Right renal pelvis (tissue), 4 donors: ENCODE measurements at regions not wholly inside any gene's neighbourhood (a gene's known extent, or its start where the extent isn't known, plus 50 kb on each side); places are given as distances from the start of the nearest gene placed in this dataset.
A peak's percentile ranks its signal among the peaks of the same experiment; 100 is the strongest.

Experiments
- DNase-seq, 4 donors: peaks; one replicate each; pipeline ENCODE4 v3.0.0-alpha.2; 2013; ENCODE audit warnings: low read depth in 4 of 4, low spot score in 3 of 4, missing footprints in 1 of 4

DNA sequence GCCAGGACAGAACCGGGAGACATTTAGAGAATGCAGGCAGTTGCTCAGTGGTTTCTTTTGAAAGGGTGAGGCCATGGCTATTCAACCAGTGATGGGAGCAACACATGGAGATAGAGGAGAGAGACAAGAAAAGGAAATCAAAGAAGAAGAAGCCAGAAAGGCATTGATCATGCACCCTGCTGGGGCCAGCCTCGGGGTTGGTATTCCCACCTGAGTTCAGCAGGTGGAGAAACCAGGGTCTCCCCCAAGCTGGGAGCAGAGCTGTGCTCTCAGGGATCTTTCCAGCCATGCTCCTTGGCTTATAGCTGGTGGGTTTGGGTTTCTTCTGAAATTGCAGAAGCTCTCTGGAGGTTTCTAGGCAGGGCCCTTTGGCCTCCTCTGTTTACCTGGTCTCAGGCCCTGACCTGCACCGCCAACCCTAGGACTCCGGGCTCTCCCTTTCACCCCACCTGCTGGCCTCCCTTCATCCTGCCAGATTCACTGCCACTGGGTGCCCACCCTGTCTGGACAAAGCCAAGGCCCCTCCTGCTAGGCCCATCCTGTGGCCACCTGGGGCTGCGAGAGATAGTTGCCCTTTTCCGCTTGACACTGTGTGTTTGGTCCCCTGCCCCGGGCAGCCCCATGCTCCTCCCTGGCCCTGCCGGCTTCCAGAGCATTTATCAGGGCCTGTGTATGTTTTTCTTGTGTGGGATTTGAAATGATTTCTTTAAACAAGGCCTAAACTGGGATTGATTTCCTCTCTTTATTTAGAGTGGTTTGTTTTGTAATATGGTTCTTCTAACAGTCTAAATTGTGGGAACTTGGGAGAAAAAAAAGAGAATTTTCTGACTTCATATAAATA lies 126.7 kb downstream of the DDX1 start:
- no peak for DNase-seq

DNA sequence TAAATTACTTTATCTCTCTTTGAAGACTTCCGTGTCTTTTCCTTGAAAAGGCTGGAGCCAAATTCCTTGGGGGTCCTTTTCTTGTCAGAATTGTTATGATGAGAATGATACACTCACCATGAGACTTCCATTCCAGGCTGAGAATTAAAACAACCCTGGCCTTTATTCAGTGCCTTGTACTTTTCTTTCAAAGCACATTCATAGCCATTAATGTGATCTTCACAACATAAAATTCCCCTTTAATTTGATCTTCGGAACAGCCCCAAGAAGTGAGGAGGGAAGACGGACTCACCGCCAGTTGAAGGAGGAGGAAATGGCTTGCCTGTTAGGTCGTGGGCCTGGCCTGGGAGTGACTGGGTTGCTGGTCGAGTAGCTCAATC lies 127.3 kb downstream of the DDX1 start:
- no peak for DNase-seq

DNA sequence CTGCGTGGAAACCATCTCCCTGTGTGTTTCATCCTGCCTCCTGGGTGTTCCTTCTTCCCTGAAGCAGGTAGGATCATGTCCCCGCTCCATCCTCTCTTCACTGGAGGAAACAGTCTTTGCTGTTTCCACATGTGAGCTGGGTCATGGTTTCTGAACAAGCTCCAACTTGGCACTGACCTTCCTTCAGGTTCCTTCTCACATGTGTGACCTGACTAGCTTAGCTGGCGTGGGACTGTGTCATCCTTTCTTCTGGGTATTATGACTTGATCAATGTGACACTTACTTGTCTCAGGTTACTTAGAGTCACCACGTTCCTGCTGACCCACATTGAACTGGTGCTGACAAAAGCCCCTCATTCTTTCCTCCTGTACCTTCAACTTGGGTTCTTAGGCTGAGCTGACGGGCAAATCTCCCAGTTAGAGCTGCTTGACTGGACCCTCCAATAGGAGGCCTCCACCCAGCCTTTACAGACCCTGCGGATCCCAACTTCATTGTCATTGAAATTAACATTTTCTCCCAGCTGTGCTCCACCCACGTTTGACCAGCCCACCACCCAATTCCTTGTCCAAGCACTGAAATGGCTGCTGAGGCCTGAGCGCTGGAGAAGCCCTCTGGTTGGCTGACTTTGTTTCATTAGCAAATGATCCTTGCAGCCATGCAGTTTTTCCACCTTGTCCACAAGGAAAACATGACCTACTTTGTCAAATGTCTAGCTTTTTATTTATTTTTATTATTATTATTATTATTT lies 128.1 kb downstream of the DDX1 start:
- no peak for DNase-seq

DNA sequence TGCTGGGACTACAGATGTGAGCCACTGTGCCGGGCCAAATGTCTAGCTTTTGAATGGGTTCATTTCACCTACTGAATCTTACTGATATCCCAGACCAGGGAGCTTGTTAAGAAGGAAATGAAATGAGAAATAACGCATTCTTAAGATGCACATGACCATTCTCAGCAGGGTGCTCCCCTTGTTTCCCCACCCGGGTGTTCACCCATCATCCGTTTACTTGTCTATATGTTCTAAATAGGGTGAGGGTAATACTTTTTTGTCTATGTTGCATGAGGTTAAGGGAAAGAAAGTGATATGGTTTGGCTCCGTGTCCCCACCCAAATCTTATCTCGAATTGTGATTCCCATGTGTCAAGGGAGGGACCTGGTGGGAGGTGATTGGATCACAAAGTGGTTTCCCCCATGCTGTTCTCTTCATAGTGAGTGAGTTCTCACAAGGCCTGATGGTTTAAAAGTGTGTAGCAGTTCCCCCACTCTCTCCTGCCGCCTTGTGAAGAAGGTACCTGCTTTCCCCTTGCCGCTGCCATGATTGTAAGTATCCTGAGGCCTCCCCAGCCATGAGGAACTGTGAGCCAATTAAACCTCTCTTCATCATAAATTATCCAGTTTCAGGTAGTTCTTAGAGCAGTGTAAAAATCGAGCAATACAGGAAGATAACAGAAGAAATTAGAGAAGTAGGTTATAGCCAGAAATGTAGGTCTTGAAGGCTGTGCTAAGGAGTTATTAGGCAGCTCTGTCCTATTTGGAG lies 129.1 kb downstream of the DDX1 start:
- no peak for DNase-seq

DNA sequence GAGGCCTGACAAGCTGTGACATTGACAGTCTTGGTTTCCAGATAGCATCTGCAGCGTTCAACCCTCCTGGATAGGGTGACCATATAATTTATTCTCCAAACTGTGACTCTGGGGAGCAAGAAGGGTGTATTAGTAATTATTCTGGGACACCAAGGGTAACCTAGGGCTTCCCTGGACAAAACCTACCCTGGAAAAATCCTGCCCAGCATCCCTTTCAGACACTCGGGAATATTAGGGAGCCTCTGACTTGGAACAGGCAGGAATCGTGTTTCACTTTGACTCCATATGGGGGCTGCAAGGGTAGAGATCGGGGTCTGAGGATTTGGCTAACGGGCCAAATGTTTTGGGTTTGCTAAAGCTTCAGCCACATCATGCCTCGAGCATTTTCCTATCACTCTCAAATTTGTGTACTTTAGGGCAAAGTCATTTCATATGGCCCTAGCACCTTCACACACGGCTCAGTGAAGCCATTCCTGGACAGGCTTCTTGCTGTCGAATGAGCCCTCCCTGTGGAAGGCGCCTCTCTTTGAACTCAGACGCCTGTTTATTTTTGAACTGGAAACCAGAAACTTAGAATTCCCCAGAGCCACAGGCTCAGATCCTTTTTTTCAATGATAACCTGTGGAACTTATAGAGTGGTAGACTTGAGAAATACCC lies 129.9 kb downstream of the DDX1 start:
- no peak for DNase-seq

DNA sequence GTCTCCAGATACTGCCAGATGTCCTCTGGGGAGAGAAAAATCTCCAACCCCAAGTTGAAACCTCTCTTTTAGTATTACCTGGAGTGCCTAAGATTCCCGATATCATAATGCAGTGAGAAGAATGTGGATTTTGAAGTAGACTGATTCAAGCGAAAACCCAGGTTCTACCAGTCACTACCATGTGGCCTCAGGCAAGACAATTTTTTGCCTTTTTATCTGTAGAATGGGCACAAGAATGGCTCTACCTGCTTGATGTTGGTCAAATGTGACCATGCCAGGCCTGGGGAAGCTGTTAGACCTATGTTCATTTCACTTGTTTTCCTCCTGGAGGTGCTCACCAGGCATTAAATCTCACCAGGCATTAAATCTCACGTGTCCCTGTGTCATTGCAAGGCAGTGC lies 131.3 kb downstream of the DDX1 start:
- no peak for DNase-seq

DNA sequence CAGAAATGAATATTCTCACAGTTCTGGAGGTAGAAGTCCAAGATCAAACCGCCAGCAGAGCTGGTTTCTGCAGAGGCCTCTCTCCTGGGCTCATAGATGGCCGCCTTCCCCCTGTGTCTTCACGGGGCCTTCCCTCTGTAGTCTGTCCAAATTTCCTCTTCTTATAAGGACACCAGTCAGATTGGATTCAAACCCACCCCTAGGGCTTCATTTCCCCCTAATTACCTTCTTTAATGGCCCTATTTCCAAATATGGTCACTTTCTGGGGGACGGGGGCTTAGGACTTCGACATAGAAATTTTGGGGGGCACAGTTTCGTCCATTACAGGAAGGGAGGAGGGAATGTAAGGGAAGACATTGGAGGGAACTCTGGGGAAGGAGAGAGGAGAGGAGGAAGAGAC lies 132.6 kb downstream of the DDX1 start:
- DNase-seq, result no peak

DNA sequence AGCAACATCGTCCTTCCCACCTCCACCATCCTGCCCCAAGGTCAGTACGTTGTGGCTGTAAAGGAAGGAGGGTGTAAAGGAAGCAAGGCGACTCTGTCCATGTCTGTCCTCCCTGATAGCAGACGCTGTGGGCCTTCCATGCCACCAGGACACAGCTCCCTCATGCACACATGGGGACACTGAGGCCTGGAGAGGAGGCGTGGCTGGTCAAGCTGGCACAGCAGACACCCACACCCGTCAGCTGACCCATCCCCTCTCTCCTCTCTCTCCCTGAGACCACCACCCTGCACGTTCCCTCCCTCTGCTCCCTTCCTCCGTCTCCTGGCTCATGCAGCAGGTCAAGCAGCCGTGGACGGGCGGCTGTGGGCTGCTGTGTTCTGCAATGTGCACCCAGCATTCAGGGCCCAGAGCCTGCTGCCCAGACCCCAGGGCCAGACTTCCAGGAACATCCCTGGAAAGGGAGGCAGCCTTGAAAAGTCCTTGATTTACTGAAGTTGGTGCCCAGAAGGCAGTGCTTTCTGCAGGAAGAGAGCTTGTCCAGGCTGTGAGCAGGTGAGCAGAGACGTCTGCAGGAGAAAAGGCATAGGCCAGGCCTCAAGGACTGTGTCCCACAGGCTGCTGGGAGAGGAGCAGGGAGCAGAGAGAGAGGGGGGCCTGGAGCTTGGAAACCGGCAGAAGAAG lies 133.6 kb downstream of the DDX1 start:
- no peak for DNase-seq

DNA sequence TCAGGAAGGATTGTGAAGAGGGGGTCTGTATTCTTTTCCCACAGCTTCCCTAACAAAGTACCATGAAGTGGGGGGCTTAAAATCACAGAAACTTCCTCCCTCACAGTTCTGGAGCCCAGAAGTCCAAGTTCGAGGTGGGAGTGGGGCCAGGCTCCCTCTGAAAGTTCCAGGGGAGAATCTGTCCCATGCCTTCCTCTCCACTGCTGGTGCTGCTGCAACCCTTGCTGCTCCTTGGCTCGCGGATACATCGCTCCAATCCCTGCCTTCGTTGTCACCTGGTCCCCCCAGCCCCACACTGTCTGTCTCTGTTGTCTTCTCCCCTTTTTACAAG lies 134.1 kb downstream of the DDX1 start:
- DNase-seq, result no peak

DNA sequence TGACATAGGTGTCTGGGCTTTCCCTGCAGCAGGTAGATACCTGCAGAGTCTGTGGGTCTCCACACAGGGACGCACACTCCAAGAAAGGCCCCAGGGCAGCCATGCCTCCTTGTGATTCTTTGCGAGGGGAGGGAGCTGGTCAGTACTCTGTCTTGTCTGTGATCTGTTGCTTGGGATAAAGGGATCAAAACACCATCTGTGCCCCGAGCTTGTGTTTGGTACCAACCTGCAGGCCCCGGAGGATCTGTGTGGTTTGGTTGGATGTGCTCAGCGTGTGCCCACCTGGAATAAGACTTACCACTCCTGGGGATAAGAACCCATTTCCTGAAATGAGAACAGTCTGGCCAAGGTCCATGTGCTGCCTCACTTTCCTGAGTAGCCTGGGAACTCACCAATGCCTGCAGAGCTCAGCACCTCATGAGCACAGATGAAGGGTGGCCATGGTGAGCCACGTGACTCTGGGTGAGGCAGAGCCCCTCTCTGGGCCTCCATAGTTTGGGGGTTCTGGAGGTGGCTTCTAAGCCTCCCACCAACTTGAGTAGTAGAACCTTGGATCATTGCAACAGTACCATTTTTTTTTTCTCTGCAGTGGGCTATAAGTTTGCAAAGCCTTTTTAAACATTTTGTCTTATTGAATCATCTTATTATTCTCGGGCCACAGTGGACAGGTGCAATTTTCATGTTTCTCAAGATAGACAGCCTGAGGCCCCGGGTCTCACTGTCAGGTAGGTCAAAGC lies 134.8 kb downstream of the DDX1 start:
- DNase-seq, result no peak

DNA sequence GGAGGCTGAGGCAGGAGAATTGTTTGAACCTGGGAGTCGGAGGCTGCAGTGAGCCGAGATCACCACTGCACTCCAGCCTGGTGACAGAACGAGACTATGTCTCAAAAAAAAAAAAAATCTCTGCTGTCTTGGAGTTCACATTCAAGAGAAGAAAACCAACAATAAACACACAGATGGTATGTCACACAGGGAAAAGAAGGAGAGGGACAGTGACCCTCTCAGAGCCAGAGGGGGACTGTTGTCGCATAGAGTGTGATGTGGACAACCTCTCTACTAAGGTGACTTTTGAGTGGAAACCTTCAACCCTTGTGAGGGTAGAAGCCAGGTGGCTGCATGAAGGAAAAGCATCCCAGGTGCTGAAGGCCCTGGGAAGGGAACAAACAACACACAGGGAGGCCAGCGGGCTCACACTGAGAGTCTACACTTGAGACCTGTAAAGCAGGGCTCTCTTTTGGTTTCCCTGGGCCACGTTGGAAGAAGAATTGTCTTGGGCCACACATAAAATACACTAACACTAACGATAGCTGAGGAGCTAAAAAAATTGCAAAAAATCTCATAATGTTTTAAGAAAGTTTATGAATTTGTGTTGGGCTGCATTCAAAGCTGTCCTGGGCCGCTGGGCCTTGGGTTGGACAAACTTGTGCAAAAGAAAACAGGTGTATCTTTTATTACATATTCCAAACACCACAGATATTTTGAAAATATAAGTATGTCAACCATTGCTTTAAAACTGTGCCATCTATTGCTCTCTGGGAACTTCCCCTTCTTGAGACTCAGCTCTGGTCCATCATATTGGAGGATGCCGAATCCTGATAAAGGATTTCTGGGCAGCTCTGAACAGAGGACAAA lies 136.0 kb downstream of the DDX1 start:
- no peak for DNase-seq

DNA sequence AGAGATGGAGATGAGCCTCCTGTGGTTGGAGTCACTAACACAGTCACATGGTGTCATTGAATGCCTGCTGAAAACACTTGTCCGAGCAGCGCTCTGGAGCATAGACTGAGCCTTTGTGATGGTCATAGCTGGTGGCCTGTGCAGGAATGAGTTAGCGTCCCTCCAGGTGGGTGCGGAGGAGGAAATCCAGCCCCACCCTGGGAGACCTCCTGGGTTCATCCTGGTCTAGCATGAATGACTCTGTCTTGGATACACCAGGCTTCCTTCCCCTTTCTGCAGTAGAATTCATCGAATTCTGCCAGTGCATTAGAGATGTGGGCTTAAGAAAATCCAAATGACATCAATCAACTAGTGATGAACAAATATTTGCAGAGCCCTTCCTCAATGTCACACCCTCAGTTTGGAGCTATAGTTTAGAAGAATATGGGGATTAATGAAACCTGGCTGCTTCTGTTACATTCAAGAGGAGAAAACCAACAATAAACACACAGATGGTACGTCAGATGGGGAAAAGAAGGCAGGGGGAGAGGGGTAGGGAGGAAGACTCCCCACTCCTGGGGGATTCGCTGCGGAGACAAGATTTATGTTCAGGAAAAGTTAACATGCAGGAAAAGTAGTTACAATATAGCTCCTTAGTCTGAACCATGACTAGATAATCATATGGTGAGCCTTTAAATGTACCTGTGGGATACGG lies 136.7 kb downstream of the DDX1 start:
- DNase-seq, result no peak

DNA sequence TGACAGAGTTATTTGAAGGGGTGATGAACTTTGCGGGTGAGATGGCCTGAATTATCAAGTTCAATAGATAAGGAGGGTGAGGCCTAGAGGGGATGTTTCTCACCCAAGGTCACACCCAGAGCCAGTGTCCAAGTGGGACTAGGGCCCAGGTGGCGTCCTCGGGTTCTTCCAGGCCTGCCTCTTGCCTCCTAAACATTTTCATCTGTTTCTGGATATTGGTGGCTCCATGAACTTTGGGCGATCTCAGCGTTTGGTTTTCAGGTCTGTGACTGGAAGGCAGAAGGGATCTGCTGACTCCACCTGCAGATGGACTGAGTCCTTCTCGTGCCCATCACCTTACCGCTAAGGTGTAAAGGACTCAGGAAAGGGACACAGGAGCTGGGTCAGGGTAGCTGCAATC lies 137.3 kb downstream of the DDX1 start:
- DNase-seq, result no peak

DNA sequence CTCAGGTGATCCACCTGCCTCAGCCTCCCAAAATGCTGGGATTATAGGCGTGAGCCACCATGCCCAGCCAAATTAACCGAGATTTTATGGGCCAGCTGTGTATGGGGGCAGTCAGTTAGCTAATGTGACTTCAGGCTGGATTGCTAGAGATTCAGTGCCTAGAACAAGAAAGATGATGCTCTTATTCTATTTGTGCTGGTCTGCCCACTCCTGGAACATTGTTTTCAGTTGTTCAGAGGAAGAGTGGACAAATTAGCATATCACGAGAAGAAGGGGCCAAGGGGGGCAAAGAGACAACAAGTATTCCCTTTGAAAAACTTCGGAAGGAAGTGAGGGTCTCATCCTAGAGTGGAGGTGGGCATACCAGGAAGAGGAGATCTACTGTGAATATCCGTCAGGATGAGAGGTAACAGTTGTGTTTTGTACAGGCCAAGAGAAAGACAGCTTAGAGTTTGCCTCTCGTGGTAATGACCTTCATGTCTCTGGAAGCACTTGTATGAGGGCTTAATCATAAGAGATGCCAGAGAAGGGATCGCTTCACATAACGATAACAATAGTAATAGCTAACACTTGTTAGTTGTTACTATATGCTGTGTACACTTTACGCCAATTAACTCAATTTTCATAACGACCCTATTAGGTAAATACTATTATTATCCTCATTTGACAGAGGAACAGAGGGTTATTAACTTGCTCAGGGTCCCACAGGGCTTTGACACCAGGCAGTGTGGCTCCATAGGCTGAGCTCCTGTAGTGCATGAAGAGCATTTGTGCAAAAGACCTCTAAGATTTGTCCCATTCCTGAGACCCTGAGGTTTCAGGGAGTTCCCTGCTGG lies 138.3 kb downstream of the DDX1 start:
- DNase-seq, result no peak

DNA sequence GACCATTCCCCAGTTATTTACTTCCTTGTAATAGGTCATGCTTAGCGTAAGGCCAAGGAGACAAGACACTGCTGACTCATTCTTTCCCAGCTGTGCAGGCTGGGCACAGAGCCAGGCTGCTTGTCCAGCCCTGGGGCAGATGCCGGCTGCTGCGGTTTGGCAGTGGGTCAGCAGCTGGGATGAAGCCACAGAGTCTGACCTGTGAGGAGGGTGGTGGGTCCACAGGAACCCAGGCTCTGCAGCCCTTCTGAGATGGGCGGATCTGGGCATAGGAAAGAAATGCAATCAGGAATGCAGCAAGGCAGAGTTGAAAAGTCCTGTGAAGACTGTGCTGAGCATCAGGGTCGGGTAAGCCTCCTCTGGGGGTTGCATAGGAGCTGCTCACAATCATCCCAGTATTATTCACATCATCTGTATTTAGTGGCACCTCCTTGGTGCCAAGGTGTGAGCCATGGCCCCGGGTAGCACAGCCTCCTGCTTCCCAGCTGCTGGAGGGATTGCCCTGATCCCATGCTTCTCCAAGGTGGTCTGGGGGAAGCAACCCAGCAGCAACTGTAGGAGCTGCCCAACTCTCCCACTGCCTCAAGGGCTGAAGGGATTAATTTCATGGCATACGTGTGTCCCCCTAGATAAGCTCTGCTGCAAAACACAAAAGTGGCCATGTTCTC lies 139.0 kb downstream of the DDX1 start:
- peak; percentile 72 to 81 (median 78) for DNase-seq

DNA sequence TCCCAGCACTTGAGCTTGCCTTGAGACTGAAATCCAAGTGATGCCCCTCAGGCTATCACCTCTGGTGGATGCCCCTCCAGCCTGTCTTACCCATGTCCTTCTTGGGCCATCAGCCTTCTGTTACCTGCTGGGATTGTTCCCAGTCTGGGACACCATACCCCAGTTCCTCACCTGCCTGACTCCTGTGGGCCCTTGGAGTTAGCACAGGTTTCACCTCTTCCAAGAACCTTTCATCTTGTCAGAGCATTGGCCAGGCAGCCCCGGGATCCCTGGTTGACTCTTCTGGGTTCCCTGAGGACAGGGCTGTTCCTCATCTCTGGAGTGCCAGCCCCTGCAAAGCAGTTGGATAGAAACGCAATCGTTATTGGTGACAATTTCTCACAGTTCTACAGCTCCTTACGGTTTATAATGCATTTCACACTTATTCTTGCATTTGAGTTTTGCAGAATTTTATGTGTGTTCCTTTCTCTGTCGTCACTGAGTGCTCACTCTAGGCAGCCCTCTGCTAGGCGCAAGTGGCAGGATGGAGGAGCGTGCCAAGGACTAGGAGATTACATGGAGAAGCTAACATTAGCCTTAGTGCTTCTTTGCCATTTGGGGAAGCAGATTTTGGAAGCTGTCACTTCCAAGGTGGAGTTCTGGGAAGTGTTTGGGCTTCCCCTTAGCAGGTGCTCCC lies 139.7 kb downstream of the DDX1 start:
- no peak for DNase-seq
